ENCODE measurements at regions not wholly inside any gene's neighbourhood (a gene's known extent, or its start where the extent isn't known, plus 50 kb on each side); places are given as distances from the start of the nearest gene placed in this dataset.
"Not testable (repeated sequence)": the region's sequence is repeated elsewhere in the genome, so short reads cannot be mapped to it uniquely, and the experiment has no call there.

DNA sequence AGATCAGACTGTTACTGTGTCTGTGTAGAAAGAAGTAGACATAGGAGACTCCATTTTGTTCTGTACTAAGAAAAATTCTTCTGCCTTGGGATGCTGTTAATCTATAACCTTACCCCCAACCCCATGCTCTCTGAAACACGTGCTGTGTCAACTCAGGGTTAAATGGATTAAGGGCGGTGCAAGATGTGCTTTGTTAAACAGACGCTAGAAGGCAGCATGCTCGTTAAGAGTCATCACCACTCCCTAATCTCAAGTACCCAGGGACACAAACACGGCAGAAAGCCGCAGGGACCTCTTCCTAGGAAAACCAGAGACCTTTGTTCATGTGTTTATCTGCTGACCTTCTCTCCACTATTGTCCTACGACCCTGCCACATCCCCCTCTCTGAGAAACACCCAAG lies 137.0 kb upstream of the PROKR2 start:
- DNase-seq (ENCODE audit: low read depth in 3 of 3, low spot score in 2 of 3), result not testable (repeated sequence)

DNA sequence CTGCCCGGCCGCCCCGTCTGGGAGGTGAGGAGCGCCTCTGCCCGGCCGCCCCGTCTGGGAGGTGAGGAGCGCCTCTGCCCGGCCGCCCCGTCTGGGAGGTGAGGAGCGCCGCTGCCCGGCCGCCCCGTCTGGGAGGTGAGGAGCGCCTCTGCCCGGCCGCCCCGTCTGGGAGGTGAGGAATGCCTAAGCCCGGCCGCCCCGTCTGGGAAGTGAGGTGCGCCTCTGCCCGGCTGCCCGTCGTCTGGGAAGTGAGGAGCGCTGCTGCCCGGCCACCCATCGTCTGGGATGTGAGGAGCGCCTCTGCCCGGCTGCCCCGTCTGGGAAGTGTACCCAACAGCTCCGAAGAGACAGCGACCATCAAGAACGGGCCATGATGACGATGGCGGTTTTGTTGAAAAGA lies 136.6 kb upstream of the PROKR2 start:
- not testable (repeated sequence) for DNase-seq (ENCODE audit: low read depth in 3 of 3, low spot score in 2 of 3)

DNA sequence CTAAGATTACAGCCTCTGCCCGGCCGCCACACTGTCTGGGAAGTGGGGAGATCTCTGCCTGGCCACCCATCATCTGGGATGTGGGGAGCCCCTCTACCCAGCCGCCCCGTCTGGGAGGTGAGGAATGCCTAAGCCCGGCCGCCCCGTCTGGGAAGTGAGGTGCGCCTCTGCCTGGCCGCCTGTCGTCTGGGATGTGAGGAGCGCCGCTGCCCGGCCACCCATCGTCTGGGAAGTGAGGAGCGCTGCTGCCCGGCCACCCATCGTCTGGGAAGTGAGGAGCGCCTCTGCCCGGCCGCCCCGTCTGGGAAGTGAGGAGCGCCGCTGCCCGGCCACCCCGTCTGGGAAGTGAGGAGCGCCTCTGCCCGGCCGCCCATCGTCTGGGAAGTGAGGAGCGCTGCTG lies 135.9 kb upstream of the PROKR2 start:
- not testable (repeated sequence) for DNase-seq (ENCODE audit: low read depth in 3 of 3, low spot score in 2 of 3)

DNA sequence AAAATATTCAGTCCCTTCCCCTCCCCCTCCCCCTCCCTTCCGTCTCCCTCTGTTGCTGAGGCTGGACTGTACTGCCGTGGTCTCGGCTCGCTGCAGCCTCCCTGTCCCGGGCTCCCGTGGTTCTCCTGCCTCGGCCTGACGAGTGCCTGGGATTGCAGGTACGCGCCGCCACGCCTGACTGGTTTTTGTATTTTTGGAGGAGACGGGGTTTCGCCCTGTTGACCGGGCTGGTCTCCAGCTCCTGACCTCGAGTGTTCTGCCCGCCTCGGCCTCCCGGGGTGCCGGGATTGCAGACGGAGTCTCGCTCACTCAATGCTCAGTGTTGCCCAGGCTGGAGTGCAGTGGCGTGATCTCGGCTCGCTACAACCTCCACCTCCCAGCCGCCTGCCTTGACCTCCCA lies 135.5 kb upstream of the PROKR2 start:
- DNase-seq (ENCODE audit: low read depth in 3 of 3, low spot score in 2 of 3), result not testable (repeated sequence)

DNA sequence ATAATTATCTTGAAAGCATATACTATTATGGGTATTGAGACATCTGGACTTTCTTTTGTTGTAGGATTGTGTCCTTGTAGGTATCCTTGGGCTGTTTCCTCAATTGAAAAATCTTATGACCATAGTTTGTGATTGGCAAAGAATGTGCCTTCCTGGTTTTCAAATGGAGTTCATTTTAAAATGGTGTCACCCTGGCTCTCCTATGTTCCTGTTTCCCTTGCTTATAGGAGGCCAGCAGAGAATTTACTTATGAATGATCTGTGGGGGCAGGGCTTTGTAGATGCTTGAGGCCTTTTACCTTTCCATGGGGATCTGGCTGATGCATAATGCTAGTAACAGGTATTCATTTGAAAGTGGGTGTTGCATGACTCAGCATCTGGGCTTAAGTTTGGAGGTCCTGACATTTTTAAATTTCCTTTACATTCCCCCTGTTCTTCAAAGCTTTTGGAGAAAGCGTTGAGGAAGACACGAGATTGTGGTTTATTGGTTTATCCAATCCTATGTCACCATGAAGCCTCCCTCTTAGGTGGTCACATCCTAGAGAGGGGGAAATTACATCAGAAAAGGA lies 135.0 kb upstream of the PROKR2 start:
- no peak for DNase-seq (ENCODE audit: low read depth in 3 of 3, low spot score in 2 of 3)

DNA sequence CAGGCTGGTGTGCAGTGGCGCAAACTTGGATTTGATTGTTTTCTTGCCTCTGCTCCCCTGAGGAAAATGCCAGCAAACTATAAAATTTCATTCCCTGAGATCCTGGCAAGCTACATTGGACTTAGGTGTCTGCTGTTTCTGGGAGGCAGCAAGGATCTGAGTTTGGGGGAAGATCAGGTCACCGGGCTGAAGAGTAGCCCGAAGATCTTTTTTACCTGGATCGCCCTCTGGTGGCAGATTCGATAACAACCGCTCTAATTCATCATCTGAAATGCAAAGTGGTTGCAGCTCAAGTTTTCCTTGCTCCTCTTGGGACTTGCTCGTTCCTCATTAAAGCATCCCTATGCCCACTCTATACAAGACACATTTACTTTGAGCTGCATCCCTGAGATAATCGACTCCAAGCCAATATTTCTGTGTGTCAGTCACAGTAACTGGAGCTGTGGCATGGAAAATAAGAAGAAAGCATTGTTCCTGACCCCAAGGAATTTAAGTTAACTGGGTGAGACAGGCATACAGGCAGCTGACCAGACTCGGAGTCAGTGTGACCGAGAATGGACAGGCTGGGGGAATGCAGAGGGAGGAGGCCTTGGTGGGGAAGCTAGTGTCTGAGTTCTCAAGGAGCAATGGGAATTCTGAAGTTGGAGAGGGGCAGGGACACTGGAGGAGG lies 131.8 kb upstream of the PROKR2 start:
- no peak for DNase-seq (ENCODE audit: low read depth in 3 of 3, low spot score in 2 of 3)

DNA sequence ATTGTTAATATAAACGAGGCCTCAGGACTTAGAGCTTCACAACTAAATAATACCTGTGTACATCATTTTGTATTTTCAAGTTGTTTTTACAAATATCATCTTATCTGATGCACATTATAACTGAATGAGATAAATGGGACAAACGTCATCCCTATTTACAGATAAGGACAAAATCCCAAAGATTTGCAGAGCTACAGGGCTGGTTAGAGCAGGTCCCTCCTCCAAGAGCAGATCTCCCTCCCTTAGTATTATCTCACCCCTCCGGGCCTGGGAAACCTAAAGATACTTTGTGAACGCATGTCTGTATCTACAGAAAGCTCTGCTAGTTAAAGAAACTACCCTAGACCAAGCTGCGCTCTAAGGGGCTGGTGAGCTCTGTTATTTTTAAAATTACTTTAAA lies 130.4 kb upstream of the PROKR2 start:
- no peak for DNase-seq (ENCODE audit: low read depth in 3 of 3, low spot score in 2 of 3)

DNA sequence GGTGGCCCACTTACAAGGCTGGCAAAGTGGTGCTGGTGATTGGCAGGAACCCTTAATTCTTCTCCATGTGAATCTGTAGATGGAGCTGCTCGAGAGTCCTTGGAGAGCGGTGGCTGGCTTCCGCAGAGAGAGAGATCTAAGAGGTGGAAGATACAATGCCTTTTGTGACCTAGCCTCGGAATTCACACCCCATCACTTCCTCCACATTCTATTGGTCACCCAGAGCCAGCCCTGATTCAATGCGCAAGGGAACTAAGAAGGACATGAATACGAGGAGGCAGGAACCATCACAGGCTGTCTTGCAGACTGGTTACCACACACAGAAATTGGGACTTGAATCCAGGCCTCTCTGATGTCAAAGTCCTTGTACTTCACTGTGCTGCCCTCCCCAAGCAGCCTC lies 128.9 kb upstream of the PROKR2 start:
- no peak for DNase-seq (ENCODE audit: low read depth in 3 of 3, low spot score in 2 of 3)

DNA sequence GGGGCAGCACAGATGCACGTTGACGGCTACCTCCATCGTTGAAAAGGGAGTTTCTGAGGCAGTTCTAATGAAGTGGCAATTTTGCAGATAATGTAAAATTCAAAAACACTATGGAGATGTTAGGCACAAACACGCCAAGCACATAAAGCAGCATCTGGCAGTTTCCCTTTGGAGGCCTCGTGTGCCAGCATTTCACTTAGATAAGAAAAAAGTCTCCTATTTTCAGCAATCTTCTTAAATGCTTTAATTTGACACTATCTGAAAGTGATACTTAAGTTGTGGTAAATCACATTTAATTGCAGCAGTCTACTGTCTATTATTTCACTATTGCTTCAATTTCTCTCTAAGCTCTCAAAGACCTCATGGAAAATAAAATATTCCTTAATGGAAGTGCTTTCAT lies 125.3 kb upstream of the PROKR2 start:
- DNase-seq (ENCODE audit: low read depth in 3 of 3, low spot score in 2 of 3), result no peak

DNA sequence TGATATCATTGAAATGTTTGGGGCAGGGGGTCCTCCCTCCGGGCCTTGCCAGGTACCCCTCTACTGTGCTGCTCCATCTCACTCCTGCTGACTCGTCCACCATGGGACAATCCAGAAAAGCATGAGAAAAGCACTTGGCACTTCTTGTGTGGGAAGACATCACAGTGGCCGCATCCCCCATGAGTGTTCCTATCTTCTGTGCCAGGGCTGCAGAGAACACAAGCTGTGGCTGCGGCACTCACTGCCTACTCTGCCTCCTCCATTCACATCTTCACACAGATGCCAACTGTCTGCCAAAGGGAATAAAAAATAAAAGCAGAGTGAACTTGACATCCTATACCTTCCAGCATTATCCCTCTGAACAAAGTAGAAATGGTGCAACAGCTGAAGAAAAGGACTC lies 117.4 kb upstream of the PROKR2 start:
- DNase-seq (ENCODE audit: low read depth in 3 of 3, low spot score in 2 of 3), result no peak

DNA sequence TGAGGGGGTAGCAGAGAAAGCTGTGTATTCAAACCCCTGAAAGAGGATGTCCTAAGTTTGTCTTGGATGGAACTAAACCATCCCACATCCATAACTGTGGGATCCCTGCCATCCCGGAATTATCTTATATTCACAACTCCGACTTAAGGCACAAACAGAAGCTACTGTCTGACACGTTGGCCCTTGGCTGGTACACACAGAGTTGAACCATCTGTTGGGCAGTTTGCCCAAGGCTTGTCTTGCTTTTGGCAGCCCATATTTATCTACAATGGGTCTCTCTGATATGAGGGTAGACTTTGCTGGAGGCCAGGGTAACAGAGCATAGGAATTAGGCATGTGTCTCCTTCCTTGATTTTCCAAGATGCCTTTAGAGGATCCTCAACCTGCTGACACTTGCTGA lies 116.6 kb upstream of the PROKR2 start:
- DNase-seq (ENCODE audit: low read depth in 3 of 3, low spot score in 2 of 3), result no peak

DNA sequence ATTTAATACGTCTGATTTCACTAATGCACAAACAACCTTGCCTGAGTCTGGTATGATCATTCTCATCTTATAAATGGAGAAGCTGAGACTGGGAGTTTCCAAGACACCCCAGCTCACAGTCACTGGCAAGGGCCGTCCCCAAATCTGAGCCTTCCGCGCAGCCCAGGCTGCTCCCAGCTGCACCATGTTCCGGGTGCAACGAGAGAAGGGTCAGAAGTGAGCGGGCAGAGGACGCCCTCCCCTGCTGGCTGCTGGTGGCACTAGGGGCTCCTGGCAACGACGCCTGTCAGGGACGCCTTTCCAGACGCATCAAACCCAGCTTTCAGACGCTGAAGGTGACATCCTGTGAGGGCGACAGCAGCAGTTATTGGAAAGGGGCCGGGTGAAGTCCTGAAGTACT lies 115.3 kb upstream of the PROKR2 start:
- DNase-seq (ENCODE audit: low read depth in 3 of 3, low spot score in 2 of 3), result no peak

DNA sequence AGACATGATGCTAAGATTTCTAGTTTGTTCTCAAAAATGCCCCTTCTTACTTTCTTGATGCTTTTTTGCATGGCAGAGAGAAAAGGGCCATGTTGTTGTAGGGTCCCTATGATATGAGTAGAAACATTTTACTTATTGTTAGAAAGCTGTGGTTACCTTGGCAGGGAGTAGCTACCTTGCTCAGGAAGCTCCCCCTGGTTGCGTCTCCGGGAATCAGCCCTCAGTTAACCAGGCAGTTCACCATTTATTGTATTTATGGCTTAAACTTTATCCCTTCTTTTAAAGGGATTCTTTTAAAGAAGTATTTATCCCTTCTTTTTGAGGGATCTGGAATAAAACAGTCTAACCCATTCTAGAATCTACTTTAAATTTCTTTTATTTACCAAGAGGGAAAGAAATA lies 113.9 kb upstream of the PROKR2 start:
- DNase-seq (ENCODE audit: low read depth in 3 of 3, low spot score in 2 of 3), result no peak

DNA sequence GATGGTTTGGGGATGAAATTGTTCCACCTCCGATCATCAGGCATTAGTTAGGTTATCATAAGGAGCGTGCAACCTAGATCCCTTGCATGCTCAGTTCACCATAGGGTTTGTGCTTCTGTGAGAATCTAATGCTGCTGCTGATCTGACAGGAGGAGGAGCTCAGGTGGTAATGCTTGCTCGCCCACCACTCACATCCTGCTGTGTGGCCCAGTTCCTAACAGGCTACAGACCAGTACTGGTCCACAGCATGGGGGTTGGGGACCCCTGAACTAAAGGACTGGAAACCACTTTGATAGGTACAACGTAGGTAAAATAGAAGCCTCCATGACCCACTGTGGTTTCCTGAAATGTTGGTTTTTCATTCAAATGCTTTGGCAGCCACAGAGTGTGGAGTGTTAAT lies 109.3 kb upstream of the PROKR2 start:
- DNase-seq (ENCODE audit: low read depth in 3 of 3, low spot score in 2 of 3), result no peak

DNA sequence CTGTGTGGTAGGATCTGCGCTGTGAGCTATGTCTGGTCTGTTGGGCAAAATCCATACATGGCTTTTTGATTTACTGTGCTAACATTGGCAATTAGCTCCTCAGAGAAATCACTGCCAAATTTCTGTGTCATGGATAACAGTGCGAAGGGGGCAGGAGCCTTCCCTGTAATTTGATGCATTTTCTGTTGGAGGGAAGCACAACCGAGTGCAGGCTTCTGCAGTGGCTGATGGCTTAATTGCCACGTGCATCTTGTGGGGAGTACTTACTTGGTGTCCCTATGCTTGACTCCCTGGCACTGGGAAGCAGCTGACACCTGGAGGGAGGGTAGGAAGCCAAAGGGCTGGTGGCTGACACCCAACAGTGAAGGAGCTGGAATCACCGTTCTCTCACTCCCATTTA lies 99.3 kb upstream of the PROKR2 start:
- no peak for DNase-seq (ENCODE audit: low read depth in 3 of 3, low spot score in 2 of 3)

DNA sequence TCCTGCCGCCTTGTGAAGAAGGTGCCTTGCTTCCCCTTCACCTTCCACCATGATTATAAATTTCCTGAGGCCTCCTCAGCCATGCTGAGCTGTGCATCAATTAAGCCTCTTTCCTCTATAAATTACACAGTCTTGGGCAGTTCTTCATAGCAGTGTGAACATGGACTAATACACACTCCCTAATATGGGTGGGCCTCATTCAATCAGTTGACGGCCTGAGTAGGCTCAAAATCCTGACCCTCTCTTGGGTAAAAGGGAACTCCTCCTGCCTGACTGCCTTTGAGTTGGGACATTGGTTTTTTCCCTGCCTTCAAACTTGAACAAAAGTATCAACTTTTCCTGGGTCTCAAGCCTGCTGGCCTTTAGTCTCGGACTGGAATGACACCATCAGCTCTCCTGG lies 96.6 kb upstream of the PROKR2 start:
- DNase-seq (ENCODE audit: low read depth in 3 of 3, low spot score in 2 of 3), result no peak

DNA sequence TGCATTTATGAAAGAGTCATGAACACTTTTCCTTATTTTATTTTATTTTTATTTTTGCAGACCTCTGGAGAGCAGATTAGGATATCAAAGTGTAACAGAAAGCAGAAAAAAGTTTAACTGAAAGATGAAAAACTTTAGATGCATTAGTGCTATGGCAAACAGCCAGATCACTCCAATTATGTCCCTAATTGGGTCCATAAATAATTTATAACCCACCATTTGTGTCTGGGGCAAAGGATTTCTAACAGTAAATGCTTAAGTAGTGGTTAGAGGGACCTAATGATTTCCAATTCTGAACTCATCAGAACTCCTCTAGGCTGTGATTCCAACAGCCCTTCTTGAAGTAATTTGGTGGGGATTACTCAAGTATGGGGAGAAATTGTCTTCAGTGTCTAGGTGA lies 93.7 kb upstream of the PROKR2 start:
- DNase-seq (ENCODE audit: low read depth in 3 of 3, low spot score in 2 of 3), result no peak

DNA sequence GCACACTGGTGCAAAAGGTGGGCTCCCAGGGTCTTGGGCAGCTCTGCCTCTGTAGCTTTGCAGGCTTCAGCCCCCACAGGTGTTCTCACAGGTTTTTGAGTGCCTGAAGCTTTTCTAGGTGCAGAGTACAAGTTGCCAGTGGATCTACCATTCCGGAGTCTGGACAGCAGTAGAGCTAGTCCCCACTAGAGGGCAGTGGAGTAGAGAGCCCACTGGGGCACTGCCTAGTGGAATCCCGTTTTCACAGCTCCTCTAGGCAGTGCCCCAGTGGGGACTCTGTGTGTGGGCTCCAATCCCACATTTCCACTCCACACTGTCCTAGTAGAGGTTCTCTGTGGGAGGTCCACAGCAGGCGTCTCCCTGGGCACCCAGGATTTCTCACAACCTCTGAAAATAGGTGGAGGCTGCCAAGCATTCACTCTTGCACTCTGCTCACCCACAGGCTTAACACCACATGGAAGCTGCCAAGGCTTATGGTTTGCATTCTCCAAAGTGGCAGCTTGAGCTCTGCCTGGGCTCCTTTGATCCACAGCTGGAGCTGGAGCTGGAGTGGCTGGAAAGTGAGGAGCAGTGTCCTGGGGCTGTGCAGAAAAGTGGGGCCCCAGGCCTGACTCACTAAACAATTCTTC lies 86.3 kb upstream of the PROKR2 start:
- no peak for DNase-seq (ENCODE audit: low read depth in 3 of 3, low spot score in 2 of 3)

DNA sequence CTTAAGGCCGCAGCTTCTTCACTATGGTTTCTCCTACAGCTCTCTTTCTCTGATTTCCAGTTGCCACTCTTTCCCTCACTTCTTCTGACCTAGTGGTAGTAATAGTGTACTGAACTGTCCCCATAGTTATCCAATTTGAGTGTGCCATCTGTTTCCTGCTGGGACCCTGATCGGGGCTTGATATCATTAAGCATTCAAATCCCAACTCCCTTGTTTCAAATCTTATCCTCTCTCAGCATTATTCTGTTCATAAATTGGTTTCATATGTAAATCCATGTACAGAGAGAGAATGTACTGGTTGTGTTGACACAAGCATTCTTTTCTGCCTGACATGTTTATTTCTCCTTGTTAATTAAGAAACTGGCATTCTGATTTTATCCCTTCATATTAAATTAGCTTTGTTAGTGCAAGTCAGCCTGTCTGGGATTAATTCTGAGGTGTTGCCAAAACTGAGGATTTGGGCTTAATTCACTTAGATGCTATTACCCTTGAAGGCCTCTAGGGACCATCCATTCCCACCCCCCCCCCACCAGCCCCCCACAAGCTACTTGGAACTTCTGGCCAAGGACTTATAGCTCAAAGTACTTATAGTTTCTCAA lies 84.6 kb upstream of the PROKR2 start:
- no peak for DNase-seq (ENCODE audit: low read depth in 3 of 3, low spot score in 2 of 3)

DNA sequence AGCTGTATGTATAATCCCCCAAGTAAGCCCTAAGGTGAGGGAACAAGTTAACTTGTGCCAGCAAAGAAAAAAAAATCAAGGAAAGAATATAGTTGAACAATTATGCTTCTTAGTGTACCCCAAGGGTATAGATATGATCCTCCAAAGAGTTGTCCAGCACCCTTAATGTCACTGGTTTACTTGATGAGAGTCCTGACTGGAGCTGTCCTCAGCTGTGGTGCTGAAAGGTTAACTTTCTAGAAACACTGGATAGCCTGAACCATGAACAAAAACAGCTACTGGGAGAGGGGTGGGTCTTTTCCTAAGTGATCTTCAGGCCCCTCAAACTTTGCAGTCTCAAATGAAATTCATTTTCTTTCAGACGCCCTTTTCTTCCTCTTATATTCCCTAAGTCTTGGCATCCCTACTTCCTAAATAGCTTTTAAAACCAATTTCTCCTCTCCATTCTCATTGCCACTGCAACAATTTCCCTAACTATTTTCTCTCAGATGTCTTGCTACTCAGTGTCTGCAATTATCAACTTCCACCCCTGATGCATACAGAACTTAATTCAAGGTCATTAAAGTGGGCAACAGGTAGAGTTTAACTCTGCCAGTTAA lies 83.5 kb upstream of the PROKR2 start:
- peak; percentile 14 to 32 (median 25) for DNase-seq (ENCODE audit: low read depth in 3 of 3, low spot score in 2 of 3)

DNA sequence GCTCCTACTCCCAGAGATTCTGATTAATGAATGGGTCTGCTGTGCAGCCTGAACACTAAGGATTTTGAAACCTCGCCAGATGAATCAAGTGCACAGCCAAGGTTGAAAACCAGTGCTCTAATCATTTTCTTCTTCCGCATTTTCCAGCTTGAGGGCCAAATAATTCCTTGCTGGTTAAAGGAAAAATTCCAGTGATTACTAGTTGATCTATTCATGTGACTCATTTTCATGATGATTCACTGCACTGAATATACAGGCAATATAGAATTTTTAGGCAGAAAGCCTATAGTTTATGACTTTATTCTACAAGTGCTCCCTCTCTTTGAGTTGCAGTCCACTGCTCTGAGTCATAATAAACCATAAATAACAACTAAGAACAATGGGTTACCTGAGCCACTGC lies 80.6 kb upstream of the PROKR2 start:
- DNase-seq (ENCODE audit: low read depth in 3 of 3, low spot score in 2 of 3), result no peak

Measured in right renal cortex interstitium (tissue), 3 donors.